Body of pancreas (tissue), 4 donors: ENCODE measurements at regions not wholly inside any gene's neighbourhood (a gene's known extent, or its start where the extent isn't known, plus 50 kb on each side); places are given as distances from the start of the nearest gene placed in this dataset.

Experiments used
- ATAC-seq: fragments of 150-250 bp; one replicate; pipeline ENCODE4 v1.9.1; 2016
- DNase-seq, 4 donors: peaks; one replicate each; pipeline ENCODE4 v3.0.0-alpha.2; 2019
- H3K27ac ChIP-seq, 4 donors: fragments of 200-600 bp; sonication (generic); 1 replicate in 3 of 4; 2 replicates in 1 of 4; pipeline versions ENCODE4 v1.5.1 to v1.6.1; 2016 to 2019; ENCODE audit warnings: mild to moderate bottlenecking in 1 of 4, mixed read lengths in 1 of 4, moderate library complexity in 1 of 4
- H3K27me3 ChIP-seq, 2 donors: fragments of 200-600 bp; sonication (generic); one replicate each; pipeline ENCODE4 v1.6.0; 2016; ENCODE audit warnings: mild to moderate bottlenecking in 1 of 2
- H3K36me3 ChIP-seq, 2 donors: fragments of 200-600 bp; sonication (generic); replicated peaks in 1 of 2; 2 replicates each; pipeline ENCODE4 v1.5.1; 2016; ENCODE audit warnings: low read depth in 2 of 2; ENCODE audit not compliant: insufficient read depth in 1 of 2
- H3K4me1 ChIP-seq: fragments of 200-600 bp; sonication (generic); one replicate; pipeline ENCODE4 v1.6.0; 2016
- H3K4me3 ChIP-seq, 2 donors: fragments of 200-600 bp; sonication (generic); 1 replicate in 1 of 2; 2 replicates in 1 of 2; pipeline ENCODE4 v1.5.1; 2016 to 2019
- H3K9me3 ChIP-seq, 3 donors: fragments of 200-600 bp; sonication (generic); 1 replicate in 2 of 3; 2 replicates in 1 of 3; pipeline ENCODE4 v1.5.1; 2016
- CTCF ChIP-seq, 7 experiments: fragments of 450-650 bp in 4 of 7; fragments of 200-600 bp in 3 of 7; sonication (generic) in 3 of 7; IDR thresholded peaks; one replicate each; pipeline ENCODE4 v1.5.1; 2016 to 2019; ENCODE audit warnings: antibody characterized with exemption in 7 of 7
- POLR2A ChIP-seq, 3 donors: fragments of 450-650 bp; IDR thresholded peaks; one replicate each; pipeline ENCODE4 v1.6.1; 2016; ENCODE audit warnings: antibody characterized with exemption in 3 of 3, mild to moderate bottlenecking in 2 of 3
- WGBS, 2 donors: methylation state at CpG; one replicate each; pipeline ENCODE4 v1.1.5; 2017; 5-methylcytosine and 5-hydroxymethylcytosine counted together
- intact Hi-C: fragments of 100-400 bp; cut with DNase I; formaldehyde crosslinking; loops from one replicate; pipeline ENCODE4 v1.15.1; 2023

GRCh38 chr5:175096469-175097165 lies 347.4 kb downstream of the DRD1 start:
- Histone ChIP-seq H3K4me1 (no peaks in the 10 kb centered on the region), H3K36me3 (no peaks in the 10 kb centered on the region), H3K9me3 (no peaks in the 10 kb centered on the region), H3K27me3 (no peaks in the 10 kb centered on the region), H3K27ac (no peak overlapping the region), H3K4me3 (no peak overlapping the region)
- DNase-seq (no peak), ATAC-seq (no peak)
- no peak for TF ChIP-seq POLR2A (IDR thresholded peaks at IDR 0.05)
- TF ChIP-seq CTCF (IDR thresholded peaks at IDR 0.05): no peak
- intact Hi-C loops: no loop called here
- WGBS, 2 donors: 58 to 61% methylated on average over 12 of the region's 12 CpGs

DNA sequence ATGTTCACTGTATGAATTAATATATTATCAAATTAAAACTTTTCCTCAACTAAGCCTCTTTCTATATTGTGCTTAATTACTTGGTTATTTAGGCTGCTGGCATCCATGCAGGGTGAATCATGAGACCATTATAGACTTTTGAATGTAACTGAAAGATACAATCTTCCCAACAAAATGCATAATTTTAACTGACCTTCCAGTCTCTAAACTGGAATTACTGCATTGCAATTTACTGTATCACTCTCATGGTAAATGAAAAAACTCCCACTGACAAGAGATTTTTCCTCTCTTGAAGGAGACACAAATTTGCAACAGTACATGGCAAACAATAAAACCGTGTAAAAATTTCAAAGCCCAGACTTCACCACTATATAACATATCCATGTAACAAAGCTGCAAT lies 349.5 kb downstream of the DRD1 start:
- ATAC-seq (no peak), DNase-seq (no peak)
- H3K27ac ChIP-seq: no peak overlapping the region
- H3K4me3 ChIP-seq: no peak overlapping the region
- no peaks in the 10 kb centered on the region for H3K4me1 ChIP-seq
- no peaks in the 10 kb centered on the region for H3K9me3 ChIP-seq
- WGBS, 2 donors: 71 to 76% methylated on average over 1 of the region's 1 CpG
- H3K27me3 ChIP-seq: no peaks in the 10 kb centered on the region
- no peaks in the 10 kb centered on the region for H3K36me3 ChIP-seq
- intact Hi-C loops: no loop called here
- TF ChIP-seq CTCF (IDR thresholded peaks at IDR 0.05): no peak
- no peak for TF ChIP-seq POLR2A (IDR thresholded peaks at IDR 0.05)

GRCh38 chr5:175092691-175093090 lies 351.3 kb downstream of the DRD1 start:
- Histone ChIP-seq H3K9me3 (no peaks in the 10 kb centered on the region), H3K4me3 (no peak overlapping the region), H3K36me3 (no peaks in the 10 kb centered on the region), H3K27me3 (no peaks in the 10 kb centered on the region), H3K27ac (no peak overlapping the region), H3K4me1 (no peaks in the 10 kb centered on the region)
- 23 to 37% methylated on average over 2 to 3 of the region's 3 CpGs for WGBS, 2 donors
- TF ChIP-seq CTCF (IDR thresholded peaks at IDR 0.05) (no peak), POLR2A (IDR thresholded peaks at IDR 0.05) (no peak)
- ATAC-seq (no peak), DNase-seq (no peak)
- intact Hi-C loops: no loop called here

DNA sequence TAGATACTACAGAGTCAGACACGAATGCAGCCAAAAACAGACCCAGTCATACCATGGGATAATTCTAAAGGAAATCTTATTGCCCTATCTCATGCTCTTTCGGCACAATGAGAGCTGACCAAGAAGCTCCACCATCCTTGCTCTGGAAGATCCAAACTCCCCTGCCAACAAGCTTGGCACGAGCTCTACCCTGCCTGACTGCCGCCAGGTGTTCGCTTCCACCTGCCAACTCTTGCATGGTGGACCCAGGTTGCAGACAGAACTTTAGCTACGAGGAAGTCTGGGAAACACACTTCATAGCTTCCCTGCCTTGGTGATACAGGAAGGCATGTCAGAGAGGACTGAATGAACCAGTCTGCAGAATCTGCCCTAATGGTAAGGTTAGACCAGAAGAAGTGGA lies 355.0 kb downstream of the DRD1 start:
- 43 to 56% methylated on average over 6 of the region's 6 CpGs for WGBS, 2 donors
- no peak for TF ChIP-seq POLR2A (IDR thresholded peaks at IDR 0.05)
- peak in 2 of 4 donors; percentile 31 to 67 for DNase-seq

DNA sequence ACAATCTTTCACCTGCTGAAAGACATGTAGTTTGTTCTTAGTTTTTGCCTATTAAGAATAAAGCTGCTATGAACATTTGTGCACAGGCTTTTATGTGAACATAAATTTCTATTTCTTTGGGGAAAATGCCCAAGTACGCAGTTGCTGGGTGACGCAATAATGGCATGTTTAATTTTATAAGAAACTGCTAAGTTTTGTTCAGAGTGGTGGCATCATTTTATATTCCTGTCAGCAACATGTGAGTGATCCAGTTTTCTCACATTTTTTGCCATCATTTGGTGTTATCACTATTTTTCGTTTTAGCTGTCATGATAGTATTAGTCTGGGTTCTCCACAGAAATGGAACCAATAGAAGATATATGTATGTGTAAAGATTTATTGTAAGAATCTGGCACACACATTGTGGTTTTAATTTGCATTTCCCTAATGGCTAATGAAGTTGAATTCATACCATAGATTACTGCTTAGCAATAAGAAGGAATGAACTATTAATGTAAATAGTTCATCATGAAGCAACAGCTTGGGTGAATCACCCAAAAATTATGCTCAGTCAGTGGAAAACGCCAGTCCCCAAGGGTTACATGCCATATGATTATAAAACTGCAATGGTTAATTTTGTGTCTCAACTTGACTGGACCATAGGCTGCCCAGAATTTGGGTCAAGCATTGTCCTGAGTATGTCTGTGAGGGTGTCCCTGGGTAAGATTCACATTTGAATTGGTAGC lies 358.6 kb downstream of the MSX2 start:
- Histone ChIP-seq H3K27me3 (no peaks in the 10 kb centered on the region), H3K27ac (no peak overlapping the region), H3K36me3 (no peaks in the 10 kb centered on the region), H3K4me3 (no peak overlapping the region), H3K9me3 (no peaks in the 10 kb centered on the region), H3K4me1 (peaks cover 22% of the 10 kb centered on the region)
- no peak for DNase-seq
- intact Hi-C loops: no loop called here
- no peak for ATAC-seq
- 64 to 68% methylated on average over 4 of the region's 4 CpGs for WGBS, 2 donors
- TF ChIP-seq POLR2A (IDR thresholded peaks at IDR 0.05) (no peak), CTCF (IDR thresholded peaks at IDR 0.05) (no peak)

More for the DNA sequence above, 355.0 kb downstream of the DRD1 start:
- intact Hi-C loops: no loop called here
- H3K4me3 ChIP-seq: no peak overlapping the region
- no peaks in the 10 kb centered on the region for H3K9me3 ChIP-seq
- no peaks in the 10 kb centered on the region for H3K36me3 ChIP-seq
- H3K27me3 ChIP-seq: no peaks in the 10 kb centered on the region
- no peak for ATAC-seq
- no peak overlapping the region for H3K27ac ChIP-seq
- H3K4me1 ChIP-seq: no peaks in the 10 kb centered on the region
